Liver (tissue), 3 donors: ENCODE measurements at regions not wholly inside any gene's neighbourhood (a gene's known extent, or its start where the extent isn't known, plus 50 kb on each side); places are given as distances from the start of the nearest gene placed in this dataset.

ENCODE experiments used
- ATF3 ChIP-seq: IDR thresholded peaks from 2 replicates; pipeline ENCODE4 v1.6.1; 2016; ENCODE audit warnings: antibody characterized with exemption
- CTCF ChIP-seq: fragments of 150-350 bp; IDR thresholded peaks from 2 replicates; pipeline ENCODE4 v1.5.1; 2017; ENCODE audit warnings: improper control_type of control experiment, low read depth, low read length; ENCODE audit not compliant: missing input control
- FOXA1 ChIP-seq: IDR thresholded peaks from 2 replicates; pipeline ENCODE4 v1.6.1; 2016; ENCODE audit warnings: antibody characterized with exemption
- FOXA2 ChIP-seq: IDR thresholded peaks from 2 replicates; pipeline ENCODE4 v1.6.1; 2016; ENCODE audit warnings: antibody characterized with exemption
- RAD21 ChIP-seq, 2 donors: IDR thresholded peaks; 2 replicates each; pipeline ENCODE4 v1.6.1; 2016; ENCODE audit warnings: antibody characterized with exemption in 2 of 2, mild to moderate bottlenecking in 2 of 2
- REST ChIP-seq: IDR thresholded peaks from 2 replicates; pipeline ENCODE4 v1.6.1; 2016; ENCODE audit warnings: antibody characterized with exemption, mild to moderate bottlenecking
- SP1 ChIP-seq: IDR thresholded peaks from 2 replicates; pipeline ENCODE4 v1.6.1; 2018; ENCODE audit warnings: antibody characterized with exemption, mild to moderate bottlenecking
- TAF1 ChIP-seq: conservative IDR thresholded peaks from 2 replicates; pipeline ENCODE4 v1.6.1; 2016; ENCODE audit warnings: antibody characterized with exemption, mild to moderate bottlenecking
- donor health status: healthy.
- donor health status: healthy.

- TF ChIP-seq REST (no peak), FOXA2 (no peak), CTCF (peak; percentile 84), SP1 (no peak), TAF1 (no peak), RAD21 (IDR thresholded peaks at IDR 0.05) (peak; percentile 58 to 65), FOXA1 (no peak), ATF3 (no peak)
These were observed 330.9 kb downstream of the S1PR1 start for GRCh38 chr1:101567582-101568189.
